Right kidney (tissue), 1 donor: ENCODE measurements at regions not wholly inside any gene's neighbourhood (a gene's known extent, or its start where the extent isn't known, plus 50 kb on each side); places are given as distances from the start of the nearest gene placed in this dataset.

Experiments used
- DNase-seq: peaks from one replicate; pipeline ENCODE4 v3.0.0-alpha.2; 2016

DNA sequence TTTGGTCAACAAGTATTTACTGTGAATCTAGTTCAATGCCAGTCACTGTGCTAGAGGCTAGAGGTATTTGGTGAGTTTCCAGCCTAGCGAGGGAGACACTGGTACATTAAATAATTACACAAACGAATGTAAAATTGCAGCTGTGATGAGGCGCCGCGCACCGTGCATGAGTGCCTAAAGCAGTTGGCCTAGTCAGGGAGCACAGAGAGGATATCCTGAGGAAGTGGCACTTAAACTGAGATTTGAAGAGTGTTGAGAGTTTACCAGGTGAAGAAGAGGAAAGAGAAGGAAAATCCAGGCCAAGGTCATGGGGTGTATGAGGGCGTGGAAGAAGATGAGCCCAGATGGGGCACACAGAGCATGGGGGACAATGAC lies 157.6 kb upstream of the NDUFV2 start:
- DNase-seq: no peak

DNA sequence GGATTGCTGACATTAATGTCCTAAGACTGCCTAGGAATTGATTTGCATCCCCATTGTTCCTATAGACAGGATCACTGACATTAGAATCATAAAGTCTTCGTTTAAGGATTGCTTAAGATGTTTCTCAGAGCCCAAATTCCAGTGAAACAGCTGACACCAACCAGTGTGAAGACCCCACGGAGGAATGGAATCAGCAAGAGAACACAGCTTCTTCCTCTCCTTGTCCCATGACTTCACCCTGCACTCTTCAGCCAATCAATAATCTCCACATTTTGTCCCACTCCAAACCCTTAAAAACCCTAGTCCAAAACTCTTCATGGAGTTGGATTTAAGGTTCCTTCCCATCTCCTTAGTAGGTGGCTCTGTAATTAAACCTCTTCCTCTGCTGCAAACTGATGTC lies 157.0 kb upstream of the NDUFV2 start:
- no peak for DNase-seq

DNA sequence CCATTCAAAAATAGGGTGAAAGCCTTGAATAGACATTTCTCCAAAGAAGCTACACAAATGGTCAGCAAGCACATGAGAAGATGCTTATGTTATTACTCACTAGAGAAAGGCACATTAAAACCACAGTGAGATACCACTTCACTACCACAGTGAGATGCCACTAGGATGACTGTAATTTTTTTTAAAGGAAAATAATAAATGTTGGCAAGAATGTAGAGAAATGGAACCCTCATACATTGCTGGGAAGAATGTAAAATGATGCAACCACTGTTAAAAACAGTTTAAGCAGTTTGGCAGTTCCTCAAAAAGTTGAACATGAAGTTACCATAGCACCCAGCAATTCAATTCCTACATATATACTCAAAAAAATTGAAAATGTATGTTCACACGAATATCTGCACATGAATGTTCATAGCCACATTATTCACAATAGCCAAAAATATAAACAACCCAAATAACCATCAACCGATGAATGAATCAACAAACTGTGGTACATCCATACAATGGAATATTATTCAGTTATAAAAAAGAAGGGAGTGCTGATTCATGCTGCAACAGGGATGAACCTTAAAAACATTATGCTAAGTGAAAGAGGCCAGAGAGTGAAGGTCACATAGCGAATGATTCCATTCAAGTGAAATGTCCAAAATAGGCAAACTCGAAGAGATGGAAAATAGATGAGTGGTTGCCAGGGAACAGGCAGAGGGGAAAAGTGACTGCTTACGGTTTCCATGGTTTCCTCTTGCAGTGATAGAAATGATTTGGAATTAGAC lies 156.2 kb upstream of the NDUFV2 start:
- DNase-seq: no peak

DNA sequence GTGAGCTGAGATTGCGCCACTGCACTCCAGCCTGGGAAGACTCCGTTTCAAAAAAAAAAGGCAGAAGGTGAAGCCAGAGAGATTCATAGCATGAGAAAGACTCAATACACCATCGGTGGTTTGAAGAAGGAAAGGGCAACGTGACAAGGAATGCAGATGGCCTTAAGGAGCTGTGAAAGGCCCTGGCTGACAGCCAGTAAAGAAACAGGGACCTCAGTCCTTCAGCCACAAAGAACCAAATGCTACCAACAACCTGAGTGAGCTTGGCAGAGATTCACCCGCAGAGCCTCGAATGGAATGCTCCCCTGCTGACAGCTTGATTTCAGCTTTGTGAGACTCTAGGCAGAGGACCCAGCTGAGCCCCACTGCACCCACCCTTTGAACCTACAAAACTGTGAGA lies 154.9 kb upstream of the NDUFV2 start:
- no peak for DNase-seq

- DNase-seq: no peak
These were observed 154.5 kb upstream of the NDUFV2 start for GRCh38 chr18:8948011-8948410.

- DNase-seq: no peak
These were observed 153.9 kb upstream of the NDUFV2 start for GRCh38 chr18:8948471-8949149.

DNA sequence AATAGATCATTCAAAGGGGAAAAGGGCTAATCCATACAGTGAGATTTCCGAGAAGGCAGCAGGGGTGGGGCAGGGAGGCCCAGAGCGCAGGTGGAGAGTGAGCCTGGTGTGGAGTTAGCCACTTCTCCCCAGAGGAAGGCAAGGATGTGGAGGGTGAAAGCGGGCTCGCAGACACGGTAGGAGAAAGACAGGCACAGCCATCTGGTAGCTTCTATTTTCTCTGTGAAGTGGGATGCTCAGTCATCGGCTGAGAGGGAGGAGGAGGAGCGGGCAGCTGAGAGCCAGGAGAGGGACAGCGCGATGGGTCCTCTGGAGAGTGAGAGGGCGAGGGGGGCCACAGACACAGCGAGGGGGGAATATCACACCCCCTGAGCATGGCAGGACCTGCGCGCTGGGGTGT lies 153.3 kb upstream of the NDUFV2 start:
- DNase-seq: no peak

- no peak for DNase-seq
These were observed 151.0 kb upstream of the NDUFV2 start for GRCh38 chr18:8951491-8951890.

DNA sequence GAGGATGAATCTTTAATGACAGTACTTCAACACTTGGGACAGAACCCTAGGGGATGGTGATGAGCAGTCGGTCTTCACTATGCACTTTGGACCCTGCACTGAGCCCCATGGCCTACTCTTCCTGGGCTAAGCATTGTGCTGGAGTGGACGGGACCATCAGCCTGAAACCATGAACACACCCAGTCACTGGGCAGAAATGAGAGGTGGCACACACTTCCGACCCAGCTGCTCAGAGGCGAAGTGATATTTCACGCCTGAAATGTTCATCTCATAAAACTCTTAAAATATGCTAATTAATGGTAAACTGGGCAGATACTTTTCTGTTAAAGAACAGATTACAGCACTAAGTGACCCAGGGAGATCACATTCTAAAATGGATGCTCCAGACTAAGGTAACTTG lies 150.3 kb upstream of the NDUFV2 start:
- no peak for DNase-seq

DNA sequence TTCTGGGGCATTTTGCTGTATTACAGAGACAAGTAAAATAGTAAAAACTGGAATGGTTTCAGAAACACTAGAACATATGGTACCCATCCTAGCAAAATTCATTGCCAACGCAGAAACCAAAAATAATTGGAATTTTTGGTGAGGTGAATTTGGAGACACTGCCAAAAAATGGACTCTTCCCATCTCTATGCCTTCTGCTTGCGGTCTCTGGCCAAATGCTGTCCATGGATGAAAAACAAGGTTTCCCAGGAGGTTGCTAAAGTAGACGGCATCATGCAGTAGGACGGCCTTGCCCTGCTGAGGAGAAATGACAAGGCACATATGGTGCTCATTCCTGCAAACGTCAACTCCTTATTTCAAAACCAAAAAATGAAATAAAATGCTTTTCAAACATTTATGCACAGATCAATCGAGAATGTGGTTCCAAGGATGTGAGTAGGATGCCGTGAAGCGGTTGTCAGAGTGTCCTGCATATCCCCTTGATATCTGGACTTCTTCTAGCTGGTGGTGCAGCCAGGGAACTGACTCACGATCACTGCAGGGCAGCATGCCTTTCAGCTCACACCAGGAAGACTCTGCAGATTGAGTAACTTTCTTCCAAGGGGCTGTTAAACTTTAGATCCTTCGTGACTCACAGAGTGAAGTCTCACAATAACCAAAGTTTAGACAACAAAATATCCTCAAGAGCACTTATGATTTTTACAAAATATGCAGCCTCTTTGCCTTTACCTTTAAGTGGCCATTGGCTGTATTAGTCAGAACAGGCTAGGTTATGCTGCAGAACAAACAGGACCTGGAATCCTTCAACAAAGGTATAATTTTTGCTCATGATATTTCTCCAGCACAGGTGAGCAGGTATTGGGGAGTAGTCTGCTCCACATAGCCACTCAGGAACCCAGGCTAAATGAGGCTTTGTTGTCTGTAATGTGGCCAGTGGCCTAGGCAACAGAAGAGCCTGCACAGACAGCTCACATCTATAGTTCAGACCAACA lies 149.4 kb upstream of the NDUFV2 start:
- no peak for DNase-seq

DNA sequence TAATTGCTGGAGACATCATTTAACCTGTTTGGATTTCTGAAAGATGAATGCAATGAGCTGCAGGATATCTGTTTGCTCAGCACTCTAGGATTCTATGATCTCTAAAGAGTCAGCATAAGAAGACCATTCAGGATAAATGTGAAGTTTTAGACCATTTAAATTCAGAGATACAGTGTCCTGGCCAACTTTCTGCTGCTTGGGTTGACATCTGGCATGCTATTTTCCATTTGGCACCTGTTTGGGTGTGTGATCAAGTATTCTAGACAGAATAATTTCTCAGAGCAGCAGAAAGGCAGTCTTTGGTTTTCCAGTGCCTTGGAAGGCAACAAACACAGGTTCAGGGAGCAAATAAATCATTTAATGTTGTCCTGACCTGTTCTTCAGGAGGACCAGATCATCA lies 144.8 kb upstream of the NDUFV2 start:
- DNase-seq: no peak

DNA sequence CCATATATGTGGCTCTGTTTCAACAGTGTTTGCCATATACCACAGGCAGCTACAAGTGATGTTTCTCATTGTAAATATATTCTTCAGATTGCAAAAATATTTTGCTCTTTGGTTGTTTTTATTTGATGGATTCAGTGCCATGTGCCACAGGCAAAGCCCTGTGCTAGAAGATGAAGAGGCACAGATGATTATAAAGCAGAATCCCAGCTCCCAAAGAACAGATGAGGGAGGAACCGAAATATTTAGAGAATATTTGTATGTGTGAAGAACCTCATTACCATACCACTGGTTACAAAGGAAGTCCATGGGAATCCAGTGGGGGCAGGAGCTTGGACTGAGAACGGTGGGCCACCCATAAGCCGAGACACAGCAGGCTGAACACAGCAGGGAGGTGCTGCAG lies 143.8 kb upstream of the NDUFV2 start:
- DNase-seq: no peak

- DNase-seq: no peak
These were observed 142.9 kb upstream of the NDUFV2 start for GRCh38 chr18:8959551-8960135.

DNA sequence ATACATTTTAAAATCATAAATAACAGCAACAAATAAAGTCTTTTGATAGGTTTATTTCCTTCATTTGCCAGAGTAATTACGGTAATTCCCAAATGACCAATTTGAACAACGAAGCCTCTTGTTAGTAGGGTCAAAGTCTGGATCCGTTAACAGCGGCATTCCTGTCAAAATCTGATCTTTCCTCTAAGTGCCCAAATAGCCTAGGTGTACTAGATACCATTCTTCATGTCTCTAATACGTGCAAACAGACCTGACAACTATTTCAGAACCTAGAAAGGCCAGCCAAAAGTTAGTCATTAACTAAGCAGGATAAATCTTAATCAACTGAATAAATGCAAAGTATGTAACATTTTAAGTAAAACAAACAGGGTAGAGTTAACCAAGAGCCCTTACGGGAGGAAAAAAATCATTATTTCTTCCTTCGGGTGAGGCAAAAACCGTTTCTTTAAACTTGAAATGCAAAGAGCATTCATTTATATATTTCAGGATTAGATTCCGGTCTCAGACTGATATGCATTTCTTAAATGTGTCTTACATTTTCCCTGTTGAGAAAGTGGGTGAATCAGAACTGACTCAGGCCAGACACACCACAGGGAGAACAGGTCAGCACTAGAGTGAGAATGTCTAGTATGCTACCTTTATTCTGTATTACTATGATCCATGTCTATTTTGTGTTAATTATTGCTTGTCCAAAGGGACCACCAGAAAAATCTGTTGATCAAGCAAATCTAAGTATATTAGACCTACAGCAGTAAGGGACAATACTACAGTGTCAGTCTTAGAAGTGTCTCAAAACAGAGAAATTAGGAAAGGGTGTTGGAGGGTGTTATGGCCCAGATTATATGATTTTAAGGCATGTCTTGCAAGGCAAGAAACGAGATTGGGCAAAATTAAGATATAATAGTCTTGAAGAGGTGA lies 141.5 kb upstream of the NDUFV2 start:
- no peak for DNase-seq

- no peak for DNase-seq
These were observed 140.2 kb upstream of the NDUFV2 start for GRCh38 chr18:8962192-8962779.

DNA sequence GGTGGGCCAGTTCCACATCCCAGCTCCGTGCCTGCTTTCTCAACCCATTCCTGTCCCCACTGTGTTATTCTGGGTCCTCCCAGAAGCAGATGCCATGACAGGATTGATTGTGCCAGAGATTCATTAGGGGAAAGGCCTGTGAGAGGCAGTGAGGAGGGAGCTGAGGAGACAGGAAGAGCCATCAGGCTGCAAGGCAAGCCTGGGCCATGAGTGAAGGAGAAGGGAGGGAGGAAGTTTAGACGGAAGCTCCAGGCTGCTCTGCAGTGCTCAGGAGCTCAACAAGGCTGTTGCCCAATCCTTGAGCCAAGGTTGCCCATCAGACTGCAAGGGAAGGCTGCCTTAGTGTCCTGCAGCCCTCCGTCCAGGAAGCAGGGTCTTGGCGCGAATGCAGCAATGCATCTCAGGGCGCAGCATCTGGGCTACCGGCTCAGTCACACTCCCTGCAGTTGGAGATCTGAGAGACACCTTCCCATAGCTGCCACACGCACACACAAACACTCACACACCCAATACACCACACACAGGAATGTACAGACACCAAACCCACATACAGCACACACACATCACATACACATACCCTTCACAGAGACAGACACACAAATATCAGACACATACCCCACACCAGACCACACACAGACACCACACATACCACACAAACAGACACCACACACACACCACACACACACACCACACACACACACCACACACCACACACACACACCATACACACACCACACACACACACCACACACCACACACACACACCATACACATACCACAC lies 139.5 kb upstream of the NDUFV2 start:
- no peak for DNase-seq

- no peak for DNase-seq
These were observed 138.6 kb upstream of the NDUFV2 start for GRCh38 chr18:8963876-8964275.

- no peak for DNase-seq
These were observed 137.1 kb upstream of the NDUFV2 start for GRCh38 chr18:8965398-8965797.

GRCh38 chr18:8966821-8967220 lies 135.7 kb upstream of the NDUFV2 start:
- DNase-seq: no peak

- no peak for DNase-seq
These were observed 134.9 kb upstream of the NDUFV2 start for GRCh38 chr18:8967573-8967972.
